ENCODE measurements at regions not wholly inside any gene's neighbourhood (a gene's known extent, or its start where the extent isn't known, plus 50 kb on each side); places are given as distances from the start of the nearest gene placed in this dataset.
"Not testable (repeated sequence)": the region's sequence is repeated elsewhere in the genome, so short reads cannot be mapped to it uniquely, and the experiment has no call there.

DNA sequence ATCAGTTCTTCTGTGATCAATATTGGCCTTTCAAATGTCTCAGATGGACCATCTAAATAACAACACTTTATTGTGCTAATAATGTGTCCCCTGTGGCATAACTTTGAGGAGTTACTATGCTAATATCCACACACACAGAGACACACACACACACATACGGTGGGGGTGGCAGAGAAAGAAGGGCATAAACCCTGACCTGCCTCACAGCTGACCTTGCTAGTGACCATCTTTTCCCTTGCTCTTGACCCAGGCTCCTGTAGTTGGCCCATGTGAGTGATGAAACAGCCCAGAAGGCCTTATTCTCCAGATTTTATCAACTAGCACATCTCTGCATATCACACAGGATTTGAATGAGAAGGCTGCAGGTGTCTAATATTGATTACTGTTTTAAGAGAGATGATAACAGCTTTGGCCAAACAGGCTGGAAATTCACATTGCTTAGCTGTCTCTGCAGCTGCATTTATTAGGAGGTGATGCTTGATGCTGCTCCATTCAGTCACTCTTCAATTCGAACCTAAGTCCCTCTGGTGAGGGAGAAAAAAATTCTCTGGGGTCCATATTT, 176.4 kb downstream of the ACTR3 start:
- DNase-seq: no peak

DNA sequence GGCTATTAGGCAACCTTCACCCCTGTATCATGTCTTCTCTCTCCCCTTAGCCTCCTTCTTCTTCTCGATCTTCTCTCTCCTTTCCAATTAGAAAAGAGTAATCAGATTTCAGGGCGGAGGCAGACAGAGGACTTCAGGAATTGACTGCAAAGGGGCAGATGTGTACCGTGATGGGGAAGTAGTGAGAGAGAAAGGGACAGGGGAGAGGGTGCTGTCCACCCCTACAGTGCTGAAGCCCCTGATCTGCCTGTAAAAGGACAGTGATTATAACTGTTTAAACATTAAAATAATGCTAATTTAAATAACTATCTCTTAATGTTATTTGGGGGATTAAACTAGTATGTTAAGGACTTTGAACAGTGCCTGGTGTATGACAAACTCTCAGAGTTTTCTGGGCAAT, 178.5 kb downstream of the ACTR3 start:
- DNase-seq: peak; percentile 13

DNA sequence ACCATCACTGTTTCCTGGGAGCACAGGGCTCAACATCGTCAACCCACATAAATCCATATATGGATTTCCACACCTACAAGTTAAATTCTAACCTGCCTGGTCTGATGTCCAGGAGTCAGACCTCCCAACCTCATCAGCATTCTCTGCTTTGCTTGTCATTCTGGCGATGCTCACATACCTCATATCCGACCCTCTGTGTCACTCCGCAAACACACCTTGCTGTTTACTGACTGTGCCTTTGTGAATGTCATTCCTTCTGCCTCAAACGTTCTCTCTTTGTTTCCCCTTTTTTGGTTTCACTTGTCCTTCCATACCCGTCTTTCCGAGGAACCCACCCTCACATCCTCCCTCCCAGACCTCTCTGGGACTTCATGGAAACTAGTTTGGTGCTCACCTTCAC, 187.1 kb downstream of the ACTR3 start:
- no peak for DNase-seq

DNA sequence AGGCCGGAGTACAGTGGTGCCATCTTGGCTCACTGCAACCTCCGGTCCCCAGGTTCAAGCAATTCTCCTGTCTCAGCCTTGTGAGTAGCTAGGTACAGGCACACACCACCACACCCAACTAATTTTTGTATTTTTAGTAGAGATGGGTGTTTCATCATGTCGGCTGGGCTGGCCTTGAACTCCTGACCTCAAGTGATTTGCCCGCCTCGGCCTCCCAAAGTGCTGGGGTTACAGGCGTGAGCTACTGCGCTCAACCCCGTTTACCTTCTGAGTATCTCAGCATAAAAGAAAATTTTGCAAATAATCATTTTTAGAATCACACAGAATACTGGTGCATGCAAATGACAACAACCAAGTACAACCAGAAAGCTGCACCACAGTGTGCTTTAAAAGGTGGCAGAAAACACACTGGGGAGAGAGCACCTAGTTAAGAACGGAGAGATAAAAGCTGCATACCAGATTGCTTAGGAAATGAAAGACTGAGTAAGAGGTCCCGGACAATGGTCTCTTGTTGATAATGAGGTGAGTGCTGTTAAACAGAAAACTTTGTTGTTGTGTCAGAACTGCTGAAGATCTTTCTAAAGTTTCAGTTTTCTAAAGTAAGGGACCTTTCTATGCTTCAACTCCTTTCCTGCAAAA, 189.6 kb downstream of the ACTR3 start:
- DNase-seq: no peak

DNA sequence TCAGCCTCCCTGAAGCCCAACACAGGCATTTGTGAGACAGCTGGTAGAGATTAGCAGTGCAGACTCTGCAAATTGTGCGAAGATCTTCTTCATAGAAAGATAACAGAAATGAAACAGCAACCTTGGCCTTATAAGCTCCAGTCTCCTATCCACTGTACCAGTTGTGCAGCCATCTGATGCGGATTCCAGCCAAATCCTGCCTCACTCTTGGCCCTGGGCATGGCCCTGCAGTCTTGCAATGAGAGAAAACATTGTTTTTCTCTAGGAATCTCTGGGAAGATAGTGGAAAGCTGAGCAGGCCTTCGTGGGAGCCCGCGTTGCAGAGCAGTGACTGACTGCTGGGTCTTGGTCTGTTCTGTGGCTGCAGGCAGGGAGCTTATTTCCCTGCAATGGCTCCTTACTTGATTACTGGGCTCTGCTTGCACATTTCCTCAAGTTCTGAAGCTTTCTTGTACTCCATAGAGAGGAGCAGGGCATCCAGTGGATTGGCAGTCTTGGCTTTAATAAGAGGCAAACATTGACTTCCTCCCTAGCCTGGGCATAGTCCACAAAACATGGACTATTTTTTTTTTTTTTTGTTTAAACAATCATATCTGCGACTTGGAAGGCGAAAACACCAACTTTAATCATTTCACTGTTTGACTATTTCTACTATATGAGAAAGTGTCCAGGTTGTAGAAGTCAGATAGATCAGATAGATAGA, 193.0 kb downstream of the ACTR3 start:
- no peak for DNase-seq

DNA sequence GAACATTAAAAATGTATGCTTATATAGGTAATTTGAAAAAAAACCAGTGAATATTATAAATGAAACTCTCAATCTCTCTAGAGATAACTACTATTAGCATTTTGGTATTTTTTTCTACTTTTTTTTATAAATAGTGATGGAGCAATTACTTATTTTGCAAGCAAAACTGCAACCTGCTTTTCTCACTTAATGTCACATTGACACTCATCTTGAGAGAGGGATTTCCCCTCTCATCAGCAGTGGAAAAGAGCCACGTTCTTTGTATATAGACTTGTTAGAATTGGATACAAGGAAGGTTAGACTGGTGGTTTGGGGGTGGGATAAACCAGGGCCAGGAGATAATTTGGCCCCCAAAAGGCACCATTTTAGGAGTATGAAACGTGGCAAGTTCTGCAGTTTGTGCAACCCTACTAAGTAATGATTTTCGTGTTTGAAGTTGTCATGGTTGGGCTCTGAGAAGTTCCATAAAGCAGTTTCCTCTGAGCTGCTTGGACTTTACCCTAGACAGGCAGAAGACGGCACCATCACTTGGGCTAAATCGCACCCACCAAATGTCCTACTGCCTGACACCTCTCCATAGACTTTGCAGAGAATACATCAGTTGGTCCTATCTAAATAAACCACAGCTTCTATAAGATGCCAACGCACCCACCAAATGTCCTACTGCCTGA, 194.0 kb downstream of the ACTR3 start:
- DNase-seq: no peak

DNA sequence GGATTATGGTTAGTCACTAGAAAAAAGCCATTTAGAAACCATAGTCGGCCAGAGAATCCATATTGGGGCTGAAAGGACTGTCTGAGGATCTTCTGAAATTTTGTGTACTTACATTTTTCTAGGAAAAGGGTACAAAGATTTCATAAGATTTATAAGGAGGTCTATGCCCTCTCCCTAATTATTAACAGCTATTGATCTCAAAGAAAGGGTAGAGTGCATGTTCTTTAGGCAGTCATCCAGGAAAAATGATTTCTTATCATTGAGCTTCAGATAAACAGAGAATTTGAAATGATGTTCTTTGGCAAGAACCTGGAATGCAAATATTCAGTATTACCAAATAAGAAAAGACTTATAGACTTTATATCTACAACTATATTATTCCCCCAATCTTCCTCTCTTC, 195.3 kb downstream of the ACTR3 start:
- DNase-seq: no peak

DNA sequence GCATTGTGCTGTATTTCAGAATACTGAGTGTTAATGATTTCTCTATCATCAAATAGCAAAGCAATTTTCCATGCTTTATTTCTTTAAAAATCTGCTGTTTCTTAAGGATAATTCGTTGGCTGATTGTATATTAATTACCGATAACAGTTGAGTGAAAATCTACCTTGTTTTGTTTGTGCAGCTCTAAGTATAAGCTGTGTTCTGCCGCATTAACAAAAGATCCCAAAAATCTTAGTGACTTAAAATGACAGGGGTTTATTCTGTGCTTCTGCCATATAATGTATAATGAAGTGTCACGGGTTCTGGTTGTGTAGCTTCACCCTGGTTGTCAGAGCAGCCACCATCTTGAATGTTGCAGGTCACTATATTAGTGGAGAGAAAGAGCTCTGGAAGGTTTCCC, 196.1 kb downstream of the ACTR3 start:
- no peak for DNase-seq

DNA sequence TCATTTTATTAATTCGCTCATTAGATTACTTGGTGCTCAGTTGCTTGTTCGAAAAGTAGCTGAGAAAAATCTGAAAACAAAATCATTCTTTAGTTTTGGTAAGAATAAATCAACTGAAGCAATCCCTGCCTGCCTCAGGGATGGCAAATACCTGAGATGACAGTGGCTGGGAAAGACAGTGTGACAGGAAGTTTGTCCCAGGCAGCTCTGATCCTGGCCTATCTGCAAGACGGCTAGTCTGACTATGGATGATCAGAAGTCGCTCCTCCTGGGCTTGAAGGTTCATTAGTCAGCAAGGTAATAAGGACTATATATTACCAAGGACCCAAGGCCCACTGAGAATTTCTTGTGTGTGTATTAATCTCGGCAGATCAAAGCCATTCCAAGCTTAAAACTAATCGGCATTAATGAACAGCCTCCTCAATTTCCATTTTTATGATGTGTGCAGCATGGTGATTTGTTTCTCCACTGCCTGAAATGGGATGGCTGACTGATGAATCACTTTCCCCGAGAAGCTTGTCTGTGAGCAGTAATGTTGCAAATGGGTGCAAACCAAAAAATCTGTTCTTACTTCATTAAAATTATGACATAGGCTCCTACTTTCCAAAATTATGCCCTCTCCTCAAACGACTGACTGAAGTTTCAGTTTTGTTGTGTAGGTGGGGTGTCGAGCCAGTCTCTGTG, 199.9 kb downstream of the ACTR3 start:
- no peak for DNase-seq

DNA sequence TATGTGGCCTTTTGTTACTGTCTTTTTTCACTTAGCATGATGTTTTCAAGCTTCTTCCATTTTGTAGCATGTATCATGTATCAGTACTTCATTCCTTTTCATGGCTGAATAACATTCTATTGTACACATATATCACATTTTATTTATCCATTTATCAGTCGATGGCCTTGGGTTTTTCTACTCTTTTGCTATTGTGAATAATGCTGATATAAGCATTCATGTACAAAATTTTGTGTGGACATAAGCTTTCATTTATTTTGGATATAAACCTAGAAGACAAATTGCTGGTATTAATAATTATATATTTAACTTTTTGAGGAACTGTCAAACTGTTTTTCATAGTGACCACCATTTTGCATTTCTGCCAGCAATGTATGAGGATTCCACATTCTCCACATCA, 201.1 kb downstream of the ACTR3 start:
- no peak for DNase-seq

DNA sequence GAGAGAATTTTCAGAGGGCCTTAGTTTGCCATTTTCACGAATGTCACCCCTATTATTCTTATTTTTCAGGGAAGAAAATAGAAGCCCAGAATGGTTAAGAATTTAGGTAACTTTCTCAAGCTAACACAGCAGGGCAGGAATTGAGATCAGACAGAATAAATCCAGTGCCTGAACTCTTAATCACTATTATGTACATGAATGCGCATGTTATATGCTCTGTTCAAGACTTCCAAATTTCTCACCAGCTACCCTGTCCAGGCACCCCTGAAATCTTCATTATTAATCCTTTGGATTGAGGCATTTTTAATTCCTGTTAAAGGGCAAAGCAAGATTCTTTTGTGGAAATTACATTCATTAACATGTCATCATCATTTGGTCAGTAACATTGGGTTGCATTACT, 218.4 kb downstream of the ACTR3 start:
- no peak for DNase-seq

DNA sequence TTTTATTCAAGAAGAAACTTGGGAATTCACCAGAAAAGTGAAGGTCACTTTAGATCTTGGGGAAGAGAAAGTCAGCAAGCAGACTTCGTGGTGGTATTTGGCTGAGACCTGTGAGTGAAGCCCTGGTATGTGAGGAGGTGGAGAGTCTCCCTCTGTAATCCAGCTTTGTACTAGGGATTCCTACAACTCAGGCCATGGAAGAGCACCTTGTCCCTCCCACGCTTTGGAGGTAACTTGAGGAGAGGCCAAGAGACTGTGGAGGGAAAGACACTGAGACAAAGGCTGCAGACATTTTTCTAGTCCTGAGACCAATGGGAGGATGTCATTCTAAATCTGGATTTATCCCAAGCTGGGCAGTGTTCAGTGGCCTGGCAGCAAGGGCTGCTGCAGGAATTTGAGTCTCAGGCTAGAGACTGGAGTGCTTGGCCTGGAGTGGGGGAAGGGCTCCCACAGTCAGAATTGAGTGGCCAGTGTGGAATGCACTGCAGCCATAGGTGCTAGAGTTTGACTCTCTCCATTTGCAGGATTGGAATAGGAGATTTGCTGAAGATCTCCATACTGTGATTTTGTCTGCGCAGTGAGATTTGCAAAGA, 219.0 kb downstream of the ACTR3 start:
- DNase-seq: no peak

DNA sequence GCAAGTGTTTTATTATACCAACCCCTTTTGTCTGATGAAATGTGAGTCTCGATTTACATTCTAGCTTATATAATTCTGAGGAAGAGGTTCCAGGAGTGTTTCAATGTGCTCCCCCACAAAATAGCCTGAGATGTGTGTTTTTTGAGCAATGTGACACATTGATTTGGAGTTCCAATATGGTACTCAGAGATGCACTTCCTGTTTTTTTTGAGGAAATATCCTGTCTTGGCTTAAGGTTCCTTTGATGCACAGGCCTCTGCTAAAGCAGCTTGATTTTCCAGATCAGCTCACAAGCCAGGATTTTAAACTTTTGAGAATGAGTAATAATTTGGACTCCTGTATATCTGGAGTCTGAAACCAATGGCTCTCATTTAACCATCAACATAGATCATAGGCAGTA, 221.4 kb downstream of the ACTR3 start:
- DNase-seq: no peak

DNA sequence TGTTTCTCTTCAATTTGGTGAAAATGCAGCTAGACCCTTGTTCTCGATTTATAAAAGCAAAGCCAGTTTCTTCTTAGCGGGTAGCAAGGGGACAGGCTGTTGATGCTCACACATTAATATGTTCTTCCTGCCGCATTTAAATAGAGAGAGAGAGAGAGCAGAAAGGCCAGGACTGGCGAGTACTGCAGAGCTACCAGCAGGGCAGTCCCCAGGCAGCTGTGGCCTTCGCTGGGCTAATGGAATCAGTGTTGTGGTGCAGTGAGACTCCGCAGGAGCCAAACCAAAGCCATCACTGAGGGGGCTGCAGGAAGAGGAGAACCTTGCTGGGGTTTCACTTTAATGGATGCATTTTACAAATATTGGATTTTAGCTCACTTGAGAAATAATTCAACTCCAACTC, 223.6 kb downstream of the ACTR3 start:
- DNase-seq: no peak

DNA sequence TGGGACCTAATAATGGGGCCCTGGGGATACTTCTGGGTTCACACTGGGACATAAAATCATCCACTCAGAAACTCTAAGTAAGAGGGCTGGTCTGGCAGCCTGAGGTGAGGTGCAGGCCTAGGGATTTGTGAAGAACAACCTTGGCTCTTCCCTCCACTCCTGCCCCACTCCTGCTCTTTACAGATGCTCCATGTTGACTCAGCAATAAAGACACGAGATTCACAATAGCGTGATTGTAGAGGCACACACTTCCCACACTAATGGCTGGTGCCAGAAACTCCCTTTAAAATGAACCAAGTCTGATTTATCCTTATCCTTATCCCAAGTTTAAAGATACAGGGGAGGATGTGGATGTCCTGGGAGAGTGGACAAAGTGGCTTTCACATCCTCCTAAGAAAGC, 228.2 kb downstream of the ACTR3 start:
- DNase-seq: no peak

DNA sequence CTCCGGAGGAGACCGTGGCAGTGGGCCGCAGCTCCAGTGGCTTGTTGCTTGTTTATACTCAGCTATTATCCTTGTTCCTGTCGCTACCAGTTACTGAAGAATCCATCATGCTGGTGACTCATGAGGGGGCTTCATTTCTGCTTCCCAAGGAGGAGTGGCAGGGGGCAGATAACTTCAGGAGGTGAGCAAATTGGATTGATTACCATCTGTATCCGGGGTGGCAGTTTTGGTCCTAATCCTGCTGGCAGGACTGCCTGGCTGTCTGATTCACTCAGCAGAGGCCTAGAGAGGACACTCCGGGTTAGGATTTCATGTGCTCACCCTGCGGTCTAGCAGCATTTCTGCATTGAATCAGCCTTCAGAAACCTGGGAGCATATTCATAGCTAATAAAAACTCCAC, 230.0 kb downstream of the ACTR3 start:
- DNase-seq: no peak

DNA sequence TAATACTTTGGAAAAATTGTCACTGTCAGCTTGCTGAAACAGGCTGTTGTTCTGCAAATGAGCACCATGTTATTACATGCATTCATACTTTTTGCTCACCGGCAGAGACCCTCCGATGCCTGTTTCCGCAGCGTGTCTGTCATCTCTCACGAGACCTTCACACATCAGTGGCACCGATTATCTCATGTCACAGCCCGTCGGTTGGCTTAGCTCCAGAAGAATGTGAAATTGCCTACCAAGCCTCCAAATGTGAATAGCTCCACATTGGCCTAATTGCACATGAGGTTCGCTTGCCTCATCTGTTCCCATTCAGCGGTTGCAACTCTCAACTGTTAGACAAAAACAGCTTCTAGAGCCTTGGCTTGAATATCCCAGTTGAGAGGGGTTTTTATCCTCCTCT, 233.0 kb downstream of the ACTR3 start:
- DNase-seq: no peak

DNA sequence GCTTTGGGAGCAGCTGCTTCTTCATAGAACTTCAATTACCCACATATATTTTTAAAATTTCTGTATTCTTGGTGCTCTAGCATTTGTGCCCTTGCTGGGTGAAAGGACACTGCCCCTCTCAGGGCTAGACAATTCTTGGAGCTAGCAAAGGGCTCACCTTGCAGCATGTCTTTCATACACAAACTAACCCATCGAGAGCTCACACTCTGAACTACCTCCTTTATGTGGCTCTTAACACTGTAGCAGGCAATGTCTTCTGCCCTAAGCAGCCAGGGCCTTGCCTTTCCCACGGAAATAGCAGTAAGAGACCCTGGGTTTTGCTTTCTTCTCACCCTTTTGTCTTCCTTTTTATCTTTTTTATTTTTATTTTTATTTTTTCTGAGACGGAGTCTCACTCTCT, 234.0 kb downstream of the ACTR3 start:
- no peak for DNase-seq

DNA sequence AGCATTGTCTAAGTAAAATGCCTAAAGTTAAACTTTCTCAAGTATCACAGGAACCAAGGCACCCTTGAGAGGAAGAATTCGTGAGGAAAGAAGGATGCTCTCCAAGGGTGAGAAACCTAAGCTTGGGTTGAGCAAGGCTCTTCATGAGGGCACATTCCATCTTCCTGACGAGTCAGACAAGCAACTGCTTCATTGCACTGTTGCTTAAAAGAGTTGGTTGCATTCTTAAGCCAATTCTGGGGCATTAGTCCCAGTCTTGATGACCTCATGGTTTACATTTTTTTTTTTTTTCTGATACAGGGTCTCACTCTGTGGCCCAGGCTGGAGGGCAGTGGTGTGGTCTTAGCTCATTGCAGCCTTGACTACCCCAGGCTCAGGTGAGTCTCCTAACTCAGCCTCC, 237.5 kb downstream of the ACTR3 start:
- no peak for DNase-seq

DNA sequence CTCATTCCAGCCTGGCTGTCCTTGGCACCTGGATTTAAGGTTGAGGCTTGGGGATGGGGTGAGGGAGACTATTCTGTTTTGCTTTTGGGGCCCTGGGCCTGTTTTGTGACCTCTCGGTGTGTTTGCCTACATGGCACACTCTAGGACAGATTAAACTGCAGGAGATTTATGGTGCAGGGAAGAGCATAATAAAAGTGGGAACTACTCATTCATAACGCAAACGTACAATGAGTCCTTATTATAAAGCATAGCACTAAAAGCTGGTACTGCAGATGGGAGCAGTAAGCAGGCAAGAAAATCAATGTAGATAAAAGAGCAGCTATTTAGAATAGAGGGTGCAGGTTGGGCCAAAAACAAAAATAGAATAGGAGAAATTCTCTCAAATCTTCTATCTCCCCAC, 238.4 kb downstream of the ACTR3 start:
- DNase-seq: no peak

DNA sequence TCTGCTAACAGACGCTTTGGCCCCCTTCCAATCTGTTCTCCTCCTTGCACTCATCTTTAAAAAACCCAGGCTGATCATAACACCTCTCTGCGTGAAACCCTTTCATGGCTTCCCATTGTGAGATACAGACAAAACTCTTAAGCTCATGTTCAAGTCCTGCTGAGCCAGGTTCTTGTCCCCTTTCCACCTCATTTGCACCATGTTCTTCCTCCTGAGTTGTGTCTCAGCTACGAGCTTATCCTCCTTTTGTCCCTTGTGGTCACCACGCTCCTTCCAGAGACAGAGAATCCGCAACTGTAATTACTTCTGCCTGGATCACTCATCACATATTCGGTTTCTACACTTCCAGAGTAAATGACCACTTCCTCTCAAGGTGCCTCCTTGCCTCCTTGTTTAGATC, 238.8 kb downstream of the ACTR3 start:
- DNase-seq: no peak

DNA sequence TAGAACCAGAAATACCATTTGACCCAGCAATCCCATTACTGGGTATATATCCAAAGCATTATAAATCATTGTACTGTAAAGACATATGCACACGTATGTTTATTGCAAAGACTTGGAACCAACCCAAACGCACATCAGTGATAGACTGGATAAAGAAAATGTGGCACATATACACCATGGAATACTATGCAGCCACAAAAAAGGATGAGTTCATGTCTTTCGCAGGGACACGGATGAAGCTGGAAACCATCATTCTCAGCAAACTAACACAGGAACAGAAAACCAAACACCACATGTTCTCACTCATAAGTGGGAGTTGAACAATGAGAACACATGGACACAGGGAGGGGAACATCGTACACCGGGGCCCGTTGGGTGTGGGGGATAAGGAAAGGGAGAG, 242.2 kb downstream of the ACTR3 start:
- not testable (repeated sequence) for DNase-seq

DNA sequence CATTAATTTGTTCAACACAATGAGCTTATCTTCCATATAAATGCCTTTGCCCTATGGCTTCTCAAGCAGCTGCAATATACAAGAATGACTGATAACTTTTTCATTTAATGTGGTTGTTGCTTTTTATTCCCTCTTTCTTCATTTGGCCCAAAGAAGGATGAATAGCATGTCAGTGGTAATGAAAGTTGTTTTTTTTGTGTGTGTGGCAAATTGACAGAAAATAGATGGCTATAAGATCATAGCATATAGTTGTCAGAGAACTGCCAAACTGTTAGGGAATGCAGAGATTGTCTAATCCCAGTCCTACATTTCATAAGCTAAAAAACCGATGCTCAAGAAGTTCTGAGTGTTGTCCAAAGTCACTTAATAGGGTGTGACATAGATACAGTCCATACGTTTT, 244.3 kb downstream of the ACTR3 start:
- DNase-seq: no peak
